Neural crest cell (in vitro differentiated cells): ENCODE measurements at regions not wholly inside any gene's neighbourhood (a gene's known extent, or its start where the extent isn't known, plus 50 kb on each side); places are given as distances from the start of the nearest gene placed in this dataset.
A peak's percentile ranks its signal among the peaks of the same experiment; 100 is the strongest.

Experiments
- DNase-seq: peaks from one replicate; pipeline ENCODE4 v3.0.0; 2021; ENCODE audit warnings: low read depth, mixed read lengths, low spot score
- H3K27ac Mint-ChIP-seq: one replicate; pipeline ENCODE4 v1.8.0; 2021; ENCODE audit warnings: mild to moderate bottlenecking, mixed read lengths; ENCODE audit not compliant: unreplicated experiment
- H3K27me3 Mint-ChIP-seq: 2 replicates; pipeline ENCODE4 v1.8.0; 2021; ENCODE audit warnings: low read depth, mild to moderate bottlenecking, mixed read lengths
- H3K36me3 Mint-ChIP-seq: 2 replicates; pipeline ENCODE4 v1.8.0; 2021; ENCODE audit warnings: low read depth, mild to moderate bottlenecking, mixed read lengths
- H3K4me1 Mint-ChIP-seq: 2 replicates; pipeline ENCODE4 v1.8.0; 2021; ENCODE audit warnings: mixed read lengths
- H3K4me3 Mint-ChIP-seq: one replicate; pipeline ENCODE4 v1.8.0; 2021; ENCODE audit warnings: mild to moderate bottlenecking, mixed read lengths
- H3K9me3 Mint-ChIP-seq: 2 replicates; pipeline ENCODE4 v1.8.0; 2021; ENCODE audit warnings: mixed read lengths
- CTCF ChIP-seq: fragments of 200-600 bp; sonication (generic); conservative IDR thresholded peaks from 2 replicates; pipeline ENCODE4 v1.5.0; 2021; ENCODE audit warnings: antibody characterized with exemption, mild to moderate bottlenecking

GRCh38 chr6:8530785-8531435, 95.6 kb upstream of the SLC35B3 start:
- Mint-ChIP-seq H3K4me3 (no peak overlapping the region), H3K27me3 (no peaks in the 10 kb centered on the region), H3K27ac (no peak overlapping the region), H3K36me3 (no peaks in the 10 kb centered on the region), H3K9me3 (no peaks in the 10 kb centered on the region), H3K4me1 (no peaks in the 10 kb centered on the region)
- peak; percentile 33 for TF ChIP-seq CTCF
- no peak for DNase-seq

- TF ChIP-seq CTCF: no peak
- no peaks in the 10 kb centered on the region for H3K4me1 Mint-ChIP-seq
These were observed 93.9 kb upstream of the SLC35B3 start for GRCh38 chr6:8529250-8529649.

GRCh38 chr6:8527818-8528217, 92.5 kb upstream of the SLC35B3 start:
- H3K4me1 Mint-ChIP-seq: no peaks in the 10 kb centered on the region
- H3K27ac Mint-ChIP-seq: no peak overlapping the region
- DNase-seq: no peak
- no peaks in the 10 kb centered on the region for H3K27me3 Mint-ChIP-seq
- no peaks in the 10 kb centered on the region for H3K9me3 Mint-ChIP-seq
- no peak overlapping the region for H3K4me3 Mint-ChIP-seq
- no peak for TF ChIP-seq CTCF
- no peaks in the 10 kb centered on the region for H3K36me3 Mint-ChIP-seq

More at GRCh38 chr6:8529250-8529649, 93.9 kb upstream of the SLC35B3 start:
- no peak for DNase-seq
- Mint-ChIP-seq H3K27ac (no peak overlapping the region), H3K9me3 (no peaks in the 10 kb centered on the region), H3K4me3 (no peak overlapping the region), H3K27me3 (no peaks in the 10 kb centered on the region), H3K36me3 (no peaks in the 10 kb centered on the region)

- H3K9me3 Mint-ChIP-seq: peaks cover 4% of the 10 kb centered on the region
- H3K4me1 Mint-ChIP-seq: no peaks in the 10 kb centered on the region
- no peak overlapping the region for H3K27ac Mint-ChIP-seq
- no peak overlapping the region for H3K4me3 Mint-ChIP-seq
- no peaks in the 10 kb centered on the region for H3K27me3 Mint-ChIP-seq
- no peak for DNase-seq
- no peak for TF ChIP-seq CTCF
- no peaks in the 10 kb centered on the region for H3K36me3 Mint-ChIP-seq
These were observed 91.3 kb upstream of the SLC35B3 start for GRCh38 chr6:8526624-8527023.

- Mint-ChIP-seq H3K27ac (no peak overlapping the region), H3K27me3 (no peaks in the 10 kb centered on the region), H3K4me3 (no peak overlapping the region), H3K9me3 (peaks cover 5% of the 10 kb centered on the region), H3K4me1 (no peaks in the 10 kb centered on the region), H3K36me3 (no peaks in the 10 kb centered on the region)
- no peak for DNase-seq
- TF ChIP-seq CTCF: no peak
These were observed 90.0 kb upstream of the SLC35B3 start for GRCh38 chr6:8525370-8525769.
